ENCODE measurements at regions not wholly inside any gene's neighbourhood (a gene's known extent, or its start where the extent isn't known, plus 50 kb on each side); places are given as distances from the start of the nearest gene placed in this dataset.

- intact Hi-C loops (cut with DNase I, micrococcal nuclease): no loop called here
- no peak for ATAC-seq
- no peak for DNase-seq
These were observed 129.7 kb upstream of the MYLIP start for GRCh38 chr6:15999201-15999600.

GRCh38 chr6:15997586-15998388 lies 131.1 kb upstream of the MYLIP start:
- intact Hi-C loops (cut with DNase I, micrococcal nuclease): no loop called here
- no peak for ATAC-seq
- DNase-seq: no peak

GRCh38 chr6:15996030-15996429 lies 132.9 kb upstream of the MYLIP start:
- intact Hi-C loops (cut with DNase I, micrococcal nuclease): no loop called here
- ATAC-seq (no peak), DNase-seq (no peak)

GRCh38 chr6:15995493-15995892 lies 133.4 kb upstream of the MYLIP start:
- intact Hi-C loops (cut with DNase I, micrococcal nuclease): no loop called here
- ATAC-seq: no peak
- no peak for DNase-seq

GRCh38 chr6:15994814-15995459 lies 133.9 kb upstream of the MYLIP start:
- intact Hi-C loops (cut with DNase I, micrococcal nuclease): no loop called here
- DNase-seq: no peak
- no peak for ATAC-seq

- intact Hi-C loops (cut with DNase I, micrococcal nuclease): no loop called here
- no peak for DNase-seq
- ATAC-seq: no peak
These were observed 135.1 kb upstream of the MYLIP start for GRCh38 chr6:15993716-15994228.

GRCh38 chr6:15990179-15990578 lies 138.7 kb upstream of the MYLIP start:
- intact Hi-C loops (cut with DNase I, micrococcal nuclease): no loop called here
- no peak for ATAC-seq
- DNase-seq: no peak

- DNase-seq: no peak
- intact Hi-C loops (cut with DNase I, micrococcal nuclease): no loop called here
- ATAC-seq: no peak
These were observed 139.5 kb upstream of the MYLIP start for GRCh38 chr6:15989397-15989796.

- DNase-seq (no peak), ATAC-seq (no peak)
- intact Hi-C loops (cut with DNase I, micrococcal nuclease): no loop called here
These were observed 141.3 kb upstream of the MYLIP start for GRCh38 chr6:15987569-15987968.

- DNase-seq: no peak
- intact Hi-C loops (cut with DNase I, micrococcal nuclease): no loop called here
- ATAC-seq: no peak
These were observed 142.8 kb upstream of the MYLIP start for GRCh38 chr6:15986027-15986629.

- intact Hi-C loops (cut with DNase I, micrococcal nuclease): no loop called here
- ATAC-seq (no peak), DNase-seq (no peak)
These were observed 143.4 kb upstream of the MYLIP start for GRCh38 chr6:15985379-15985959.

GRCh38 chr6:15981956-15982355 lies 146.9 kb upstream of the MYLIP start:
- DNase-seq (no peak), ATAC-seq (no peak)
- intact Hi-C loops (cut with DNase I, micrococcal nuclease): no loop called here

GRCh38 chr6:15980801-15981200 lies 148.1 kb upstream of the MYLIP start:
- DNase-seq (no peak), ATAC-seq (no peak)
- intact Hi-C loops (cut with DNase I, micrococcal nuclease): no loop called here

GRCh38 chr6:15978426-15978825 lies 150.5 kb upstream of the MYLIP start:
- DNase-seq (no peak), ATAC-seq (no peak)
- intact Hi-C loops (cut with DNase I, micrococcal nuclease): no loop called here

- ATAC-seq (peak; percentile 81), DNase-seq (no peak)
- intact Hi-C loops (cut with DNase I, micrococcal nuclease): no loop called here
These were observed 151.8 kb upstream of the MYLIP start for GRCh38 chr6:15977050-15977449.

- intact Hi-C loops (cut with DNase I, micrococcal nuclease): no loop called here
- DNase-seq: no peak
- ATAC-seq: no peak
These were observed 154.1 kb upstream of the MYLIP start for GRCh38 chr6:15974817-15975216.

- DNase-seq (no peak), ATAC-seq (no peak)
- intact Hi-C loops (cut with DNase I, micrococcal nuclease): no loop called here
These were observed 158.4 kb upstream of the MYLIP start for GRCh38 chr6:15970517-15970916.

- ATAC-seq (no peak), DNase-seq (no peak)
- intact Hi-C loops (cut with DNase I, micrococcal nuclease): no loop called here
These were observed 159.6 kb upstream of the MYLIP start for GRCh38 chr6:15969236-15969778.

- DNase-seq: no peak
- intact Hi-C loops (cut with DNase I, micrococcal nuclease): no loop called here
- no peak for ATAC-seq
These were observed 160.4 kb upstream of the MYLIP start for GRCh38 chr6:15968519-15968918.

Measured in left colon (tissue), 2 donors.